ENCODE measurements at regions not wholly inside any gene's neighbourhood (a gene's known extent, or its start where the extent isn't known, plus 50 kb on each side); places are given as distances from the start of the nearest gene placed in this dataset.
"Not testable (repeated sequence)": the region's sequence is repeated elsewhere in the genome, so short reads cannot be mapped to it uniquely, and the experiment has no call there.

DNA sequence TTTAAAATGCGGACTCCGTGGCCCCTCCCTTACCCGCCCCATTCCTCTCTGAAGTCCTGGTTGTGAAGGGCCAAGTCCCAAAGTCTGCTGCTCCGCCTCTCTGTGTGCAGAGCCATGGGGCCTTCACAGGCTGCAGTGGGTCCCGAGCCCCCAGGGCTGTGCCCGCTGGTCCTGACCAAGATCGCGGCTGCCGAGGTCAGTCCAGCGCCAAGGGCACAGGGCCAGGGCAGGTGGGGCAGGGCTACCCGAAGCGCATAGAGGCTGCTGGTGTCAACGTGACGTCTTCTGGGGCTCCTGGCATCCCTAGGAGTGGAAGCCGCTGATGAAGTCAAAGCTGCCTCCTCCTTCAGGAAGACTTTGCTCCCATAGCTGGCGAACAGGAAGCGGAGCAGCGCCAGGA lies 858.8 kb downstream of the TUBA3C start:
- DNase-seq: not testable (repeated sequence)

DNA sequence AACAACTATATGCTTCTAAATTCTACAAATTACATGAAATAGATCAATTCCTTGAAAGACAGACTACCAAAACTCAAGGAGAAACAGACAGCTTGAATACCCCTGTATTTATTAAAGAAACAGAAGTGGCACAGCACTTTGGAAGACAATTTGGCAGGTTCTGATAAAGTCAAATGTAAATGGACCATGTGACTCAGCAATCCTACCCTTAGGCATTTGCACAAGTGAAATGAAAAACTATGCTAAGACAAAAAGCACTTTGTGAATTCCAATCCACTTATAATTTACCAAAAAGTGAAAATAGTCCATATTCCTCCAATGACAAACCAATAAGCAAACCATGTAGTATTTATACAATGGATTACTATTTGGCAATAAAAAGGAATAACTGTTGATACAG lies 862.0 kb downstream of the TUBA3C start:
- not testable (repeated sequence) for DNase-seq

DNA sequence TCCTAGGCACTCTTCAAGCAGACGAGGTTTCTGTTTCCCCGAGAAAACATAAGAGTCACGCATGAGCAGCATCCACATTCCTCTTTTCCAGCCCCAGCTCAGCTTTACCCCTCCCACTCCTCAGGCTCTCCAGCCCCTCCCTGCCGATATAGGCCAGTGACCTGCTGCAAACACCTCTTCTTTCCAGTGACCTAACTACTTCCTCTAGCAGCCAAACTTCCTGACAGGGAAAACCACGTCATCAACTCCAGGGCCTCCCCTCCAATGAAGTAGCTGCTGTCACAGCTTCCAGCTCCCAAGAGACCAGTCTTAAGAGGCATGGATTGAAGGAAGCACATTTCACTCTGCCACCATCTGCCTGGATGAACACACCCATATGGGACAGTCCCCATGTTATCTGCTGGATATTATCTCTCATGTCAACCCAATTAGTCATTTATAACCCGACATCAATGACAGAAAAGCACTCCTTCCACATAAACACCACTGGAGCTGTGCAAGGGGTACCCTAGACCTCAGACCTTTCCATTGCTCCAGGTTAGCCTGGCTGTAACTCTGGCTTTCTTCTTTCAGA lies 878.3 kb downstream of the TUBA3C start:
- not testable (repeated sequence) for DNase-seq

DNA sequence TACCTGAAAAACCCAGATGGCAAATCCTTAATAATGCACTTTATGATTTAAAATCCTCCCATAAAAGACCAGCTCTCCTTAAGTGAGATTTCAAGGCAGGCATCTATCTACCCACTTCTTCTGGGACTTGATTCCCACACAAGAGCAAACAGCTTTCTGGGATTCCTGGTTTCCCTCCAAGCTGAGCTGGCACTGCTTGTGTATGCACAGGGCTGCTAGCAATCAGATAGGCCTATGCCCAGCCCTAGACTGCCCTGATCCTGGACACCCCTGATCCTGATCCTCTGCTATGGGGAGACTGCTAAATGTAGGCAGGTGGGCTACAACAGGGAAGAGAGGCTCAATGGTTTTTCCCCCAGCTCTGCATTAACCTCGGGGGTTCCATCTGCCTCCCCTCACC lies 880.7 kb downstream of the TUBA3C start:
- not testable (repeated sequence) for DNase-seq

DNA sequence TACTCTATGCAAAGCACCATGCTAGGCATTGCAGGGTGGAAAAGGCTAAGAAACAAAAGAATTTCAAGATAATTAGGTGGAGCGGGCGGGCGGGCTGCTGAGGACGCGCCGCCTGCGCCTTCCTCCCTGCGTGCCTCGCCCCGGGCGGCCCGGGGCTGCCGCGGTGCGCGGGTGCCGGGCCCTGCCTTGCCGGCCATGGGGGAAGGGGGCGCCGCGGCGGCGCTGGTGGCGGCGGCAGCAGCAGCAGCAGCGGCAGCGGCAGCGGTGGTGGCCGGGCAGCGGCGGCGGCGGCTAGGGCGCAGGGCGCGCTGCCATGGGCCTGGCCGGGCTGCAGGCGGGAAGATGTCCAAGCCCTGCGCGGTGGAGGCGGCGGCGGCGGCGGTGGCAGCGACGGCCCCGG lies 884.3 kb downstream of the TUBA3C start:
- not testable (repeated sequence) for DNase-seq

DNA sequence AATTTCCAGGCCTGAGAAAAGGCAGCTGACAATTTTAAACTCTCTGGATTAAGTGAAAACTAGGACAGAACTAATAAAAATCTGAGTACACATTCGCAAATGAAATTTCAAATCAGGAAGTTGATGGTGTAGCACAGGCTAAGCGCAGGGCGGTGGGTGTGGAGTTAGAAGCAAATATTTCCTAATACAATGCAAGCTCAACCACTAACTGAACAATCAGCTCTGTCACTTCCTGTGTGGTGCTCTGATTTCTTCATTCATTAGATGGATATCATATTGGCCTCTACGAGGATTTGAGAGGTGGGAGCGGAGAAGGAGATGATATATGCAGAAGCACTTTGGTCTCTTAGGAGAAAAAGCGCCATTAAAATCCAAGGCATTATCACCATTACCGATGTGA lies 885.0 kb downstream of the TUBA3C start:
- DNase-seq: not testable (repeated sequence)

DNA sequence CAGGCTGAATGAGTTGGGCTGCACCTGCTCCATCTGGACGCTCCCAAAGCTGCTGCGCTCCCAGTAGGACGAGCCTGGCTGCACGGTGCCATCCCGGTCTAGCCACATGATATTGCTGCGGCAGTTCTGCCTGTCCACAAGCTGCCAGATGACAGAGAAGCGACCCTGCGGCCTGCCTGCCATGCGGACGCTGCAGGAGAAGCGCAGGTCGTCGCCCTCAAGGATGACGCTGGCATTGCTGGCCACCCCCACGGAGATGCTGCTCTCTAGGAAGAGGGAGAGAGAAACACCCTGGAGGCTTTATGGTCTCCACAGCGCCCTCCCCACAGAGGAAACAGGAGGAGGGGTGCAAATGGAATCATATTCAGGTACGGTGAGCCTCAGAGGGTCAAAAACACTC lies 887.3 kb downstream of the TUBA3C start:
- DNase-seq: not testable (repeated sequence)

DNA sequence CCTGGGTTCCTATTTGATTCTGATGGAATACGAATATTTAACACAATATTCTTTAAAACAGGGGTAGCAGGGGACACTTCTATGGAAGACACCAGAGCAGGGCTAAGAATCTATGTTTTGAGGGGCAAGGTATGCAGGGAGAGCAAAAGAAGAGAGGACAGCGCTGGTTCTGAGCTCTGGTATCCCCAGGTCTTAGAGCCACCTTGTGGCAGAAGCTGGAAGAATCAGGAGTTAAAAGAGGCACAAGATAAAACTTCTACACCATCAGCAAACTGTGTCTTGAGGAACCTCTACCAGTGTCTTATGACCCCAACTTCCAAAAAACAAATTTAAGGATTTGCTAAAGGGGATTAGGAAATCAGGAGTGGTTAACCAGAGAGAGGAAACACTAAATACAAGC lies 894.8 kb downstream of the TUBA3C start:
- DNase-seq: not testable (repeated sequence)

DNA sequence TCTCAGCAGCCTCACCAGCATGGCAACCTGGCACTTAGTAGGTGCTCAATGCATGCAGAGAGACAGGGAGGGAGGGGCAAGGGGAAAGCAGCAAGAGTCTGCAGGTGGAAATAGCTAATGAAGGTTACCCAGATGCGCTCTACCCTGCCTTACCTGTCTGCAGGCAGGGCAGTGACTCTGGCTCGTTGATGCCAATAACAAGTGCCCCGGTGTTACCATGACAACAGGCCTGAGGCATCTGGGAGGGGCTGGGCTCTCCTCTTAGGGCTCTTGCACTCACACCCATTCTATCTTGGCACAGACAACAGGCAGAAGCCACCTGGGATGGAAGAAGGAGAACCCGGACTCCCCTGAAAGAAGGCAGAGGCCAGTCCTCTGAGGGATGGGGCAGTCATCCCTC lies 896.0 kb downstream of the TUBA3C start:
- DNase-seq: not testable (repeated sequence)

DNA sequence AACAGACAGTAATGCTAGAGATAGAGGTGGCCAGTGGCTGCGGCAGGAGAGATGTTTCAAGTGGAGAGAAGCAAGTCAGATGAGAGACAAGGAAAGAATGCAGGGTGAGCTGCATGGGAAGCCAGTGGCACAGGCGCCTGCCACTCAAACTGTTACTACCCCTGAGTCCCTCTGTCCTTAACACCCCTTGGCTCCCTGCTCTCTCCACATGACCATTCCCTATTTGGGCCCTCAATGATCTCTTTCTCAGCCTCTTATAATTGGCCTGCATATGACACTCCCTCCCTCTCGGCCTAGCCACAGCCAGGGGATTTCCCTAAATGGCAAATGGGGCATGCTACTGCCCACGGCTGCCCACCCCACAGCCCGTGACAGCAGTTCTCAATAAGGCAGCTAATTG lies 897.6 kb downstream of the TUBA3C start:
- DNase-seq: not testable (repeated sequence)

DNA sequence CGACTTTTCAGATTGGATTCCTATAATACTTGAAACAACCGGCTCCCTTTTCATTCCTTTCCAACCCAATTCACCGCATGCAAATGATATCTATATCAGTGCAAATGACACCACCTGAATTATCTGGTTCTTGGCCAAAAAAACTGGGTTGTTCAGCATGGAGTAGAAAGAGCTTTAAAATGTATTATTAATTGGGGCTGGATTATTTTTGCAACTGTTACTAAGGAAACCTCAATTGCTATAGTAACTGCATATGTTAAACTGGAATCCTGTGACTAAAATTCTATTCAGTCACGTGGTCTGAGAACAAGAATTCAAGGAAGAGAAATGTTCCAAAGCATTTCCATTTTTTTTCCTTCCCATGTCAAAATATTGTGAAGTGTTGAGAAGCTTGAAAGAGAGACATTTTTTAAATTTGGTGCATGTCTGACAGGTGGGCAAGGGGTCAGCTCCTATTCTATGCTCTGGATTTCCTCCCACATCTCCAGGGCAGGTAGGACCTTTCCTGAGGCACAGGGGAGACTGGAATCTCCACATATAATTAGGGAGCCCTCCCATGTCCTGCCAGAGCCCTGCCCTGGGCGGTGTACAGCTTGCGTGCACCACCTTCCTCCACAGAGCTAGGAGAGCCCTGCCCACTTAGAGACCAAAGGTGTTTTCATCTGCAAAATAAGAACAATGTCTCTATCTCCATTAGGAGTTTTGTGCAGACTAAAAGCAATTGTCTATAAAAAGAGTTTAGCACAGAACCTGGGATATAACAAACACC lies 899.6 kb downstream of the TUBA3C start:
- DNase-seq: not testable (repeated sequence)

DNA sequence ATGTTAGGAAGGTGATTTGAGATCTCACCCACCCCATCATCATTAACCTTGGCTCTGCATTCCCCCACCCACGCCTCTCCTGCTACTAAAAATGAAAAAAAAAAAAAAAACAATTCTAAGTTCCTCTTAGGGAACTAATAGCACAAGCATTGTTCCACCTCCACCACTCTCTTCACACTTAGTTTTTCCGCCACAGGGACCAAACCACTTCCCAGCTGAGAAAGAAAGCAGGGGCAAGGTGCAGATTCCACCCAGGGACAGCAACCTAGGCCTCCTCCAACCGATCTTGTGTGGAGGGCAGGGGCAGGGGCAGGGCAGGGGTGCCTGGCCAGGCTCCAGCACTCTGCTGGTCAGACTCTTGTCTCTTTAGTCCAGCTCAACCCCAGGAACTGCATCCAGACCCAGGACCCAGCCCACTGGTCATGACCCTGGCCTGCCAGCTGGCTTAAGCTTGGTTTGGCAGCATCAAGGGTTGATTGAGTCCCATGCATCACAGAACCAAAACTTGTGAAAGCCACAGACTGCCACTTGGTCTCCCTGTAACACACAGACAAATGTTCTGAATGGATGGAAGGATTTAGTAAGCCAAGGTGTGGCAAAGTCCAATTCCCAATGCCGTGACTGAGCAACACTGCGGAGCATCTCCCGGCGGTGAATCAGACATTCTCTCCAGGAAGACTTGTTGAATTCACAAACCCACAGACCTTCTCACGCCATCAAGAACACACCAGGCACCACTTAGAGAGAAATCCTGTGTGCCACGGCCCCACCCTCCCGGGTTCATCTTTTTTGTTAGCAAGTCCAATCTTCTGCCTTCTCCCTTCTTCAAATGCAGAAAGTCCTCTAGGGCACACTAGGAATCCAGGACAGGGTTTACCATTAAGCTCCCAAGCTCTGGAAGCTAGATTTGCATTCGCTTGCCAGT lies 900.5 kb downstream of the TUBA3C start:
- DNase-seq: not testable (repeated sequence)

DNA sequence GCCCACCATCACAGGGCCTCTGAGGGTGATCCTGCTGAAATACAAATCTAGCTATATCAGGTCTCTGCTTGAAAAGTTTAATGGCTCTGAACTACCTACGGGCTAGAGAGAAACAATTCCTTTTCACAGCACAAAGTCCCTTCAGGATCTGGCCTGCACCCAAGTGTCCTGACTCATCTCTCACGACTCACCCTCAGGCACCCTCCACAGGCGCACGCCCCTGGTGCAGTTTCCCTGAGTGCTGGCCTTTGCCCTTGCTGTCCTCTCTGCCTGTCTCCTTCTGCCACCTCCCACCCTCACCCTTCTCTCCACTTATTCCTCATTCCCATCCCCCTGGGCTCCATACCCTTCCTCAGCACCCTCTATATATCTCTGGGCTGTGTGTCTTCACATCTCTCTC lies 901.7 kb downstream of the TUBA3C start:
- DNase-seq: not testable (repeated sequence)

DNA sequence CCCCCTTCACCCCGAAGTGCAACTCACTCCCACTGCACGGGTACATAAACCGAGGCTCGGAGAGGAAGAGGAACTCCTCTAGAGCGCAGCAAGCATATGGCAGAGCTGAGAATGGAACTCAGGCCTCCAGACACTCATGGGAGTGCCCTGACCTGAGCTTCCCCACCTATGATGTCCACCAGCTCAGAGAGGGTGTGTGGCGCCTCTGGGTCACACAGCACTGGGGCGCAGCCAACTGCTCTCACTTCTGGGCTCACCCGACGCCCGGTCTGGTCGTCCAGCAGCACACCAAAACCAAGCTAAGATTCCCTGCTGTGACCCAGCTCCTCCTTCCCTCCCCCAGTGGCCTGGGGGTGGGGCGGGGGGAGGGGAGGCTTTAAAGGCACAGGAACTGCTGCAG lies 904.3 kb downstream of the TUBA3C start:
- DNase-seq: not testable (repeated sequence)

DNA sequence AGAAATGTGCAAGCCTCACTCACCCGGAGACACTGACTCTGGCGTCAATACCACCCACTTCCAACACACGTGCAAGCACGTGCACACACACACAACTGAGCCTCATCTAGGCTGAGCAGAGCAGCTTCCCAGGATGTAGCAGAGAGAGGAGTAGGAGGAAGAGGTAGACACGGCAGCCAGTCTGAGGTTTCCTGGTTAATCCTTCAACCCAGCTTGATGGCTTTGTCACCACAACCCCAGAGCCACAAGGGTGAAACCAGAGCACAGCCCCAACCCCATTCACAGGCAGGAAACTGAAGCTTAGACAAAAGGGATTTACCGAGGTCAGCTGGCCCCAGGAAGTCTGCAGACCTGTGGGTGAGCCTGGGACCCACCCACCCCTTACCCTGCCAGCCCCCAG lies 905.3 kb downstream of the TUBA3C start:
- DNase-seq: not testable (repeated sequence)

DNA sequence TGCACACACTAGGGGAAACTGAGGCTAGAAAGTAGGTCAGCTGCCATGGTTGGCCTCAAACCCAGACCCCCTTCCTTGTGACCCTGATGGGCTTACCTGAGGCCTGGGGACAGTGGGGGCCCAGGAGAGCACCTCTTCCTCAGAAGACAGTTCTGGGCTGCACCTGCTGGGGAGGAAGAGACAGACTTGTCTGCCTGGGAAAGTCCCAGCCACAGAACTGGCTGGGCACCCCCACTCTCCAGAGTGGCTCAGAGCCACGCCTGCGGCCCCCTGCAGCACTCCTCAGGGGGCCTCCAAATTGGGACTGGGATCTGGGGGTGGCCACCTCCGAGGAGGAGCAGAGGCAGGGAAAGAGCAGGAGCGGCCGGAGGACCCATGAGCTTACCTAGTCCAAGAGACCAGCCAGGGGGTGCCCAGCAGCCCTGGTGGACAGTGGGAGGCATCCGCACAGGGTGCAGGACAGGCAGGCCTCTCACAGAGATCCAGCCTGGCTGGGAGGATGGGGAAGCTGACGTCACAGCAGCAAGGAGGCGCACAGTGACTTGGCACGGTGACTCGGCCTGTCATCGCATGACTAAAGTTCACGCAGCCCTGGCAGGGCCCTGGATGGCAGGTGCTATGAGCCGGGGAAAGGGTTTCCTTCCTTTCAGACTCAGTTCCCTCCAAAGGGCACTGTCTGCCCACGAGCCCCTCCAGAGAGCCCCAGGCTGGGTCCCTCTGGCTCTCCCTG lies 907.7 kb downstream of the TUBA3C start:
- DNase-seq: not testable (repeated sequence)

DNA sequence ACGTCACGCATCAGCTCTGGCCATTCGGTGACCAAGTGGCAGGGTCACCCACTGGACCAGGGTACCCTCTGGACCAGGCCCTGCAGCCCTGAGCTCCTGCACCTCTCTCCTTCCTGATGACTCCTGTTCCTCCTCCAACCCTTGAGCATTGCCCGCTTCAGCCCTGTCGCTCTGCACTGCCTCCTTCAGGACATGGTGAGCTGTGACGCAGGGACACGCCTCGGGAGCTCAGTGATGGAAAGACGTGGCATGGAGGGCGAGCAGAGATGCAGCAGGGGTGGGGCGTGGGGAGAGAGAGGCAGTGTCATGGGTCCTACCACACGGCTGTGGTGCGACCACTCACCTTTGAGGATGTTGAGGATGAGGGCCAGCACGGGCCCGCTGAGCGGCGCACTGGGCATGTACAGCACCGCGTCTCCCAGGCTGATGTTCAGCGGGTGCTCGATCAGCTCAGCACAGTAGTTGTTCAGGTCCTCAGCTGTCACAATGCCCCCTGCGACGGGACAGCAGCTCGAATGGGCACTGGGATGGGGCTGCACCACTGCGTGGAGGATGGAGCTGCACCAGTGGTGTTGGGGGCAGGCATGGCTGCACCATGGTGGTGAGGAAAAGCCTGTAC lies 922.7 kb downstream of the TUBA3C start:
- not testable (repeated sequence) for DNase-seq

DNA sequence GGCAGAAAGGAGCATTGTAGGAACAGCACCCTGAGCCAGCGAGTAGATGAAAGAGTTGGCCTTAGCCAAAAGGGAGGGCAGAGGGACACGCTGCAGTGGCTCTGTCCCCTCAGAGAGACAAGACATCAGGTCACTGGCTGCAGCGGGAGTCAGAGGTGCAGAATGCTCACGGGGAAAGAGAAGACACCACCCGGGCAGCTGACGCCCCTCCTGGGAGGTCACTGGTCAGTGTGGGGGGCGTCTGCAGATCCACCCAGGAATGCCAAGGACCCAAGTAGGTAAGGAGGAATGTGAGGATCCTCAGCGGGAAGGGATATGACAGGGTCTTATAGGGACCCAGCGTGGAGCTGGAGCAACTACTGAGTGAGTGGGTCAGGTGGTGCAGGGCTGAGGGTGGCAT lies 923.9 kb downstream of the TUBA3C start:
- not testable (repeated sequence) for DNase-seq

DNA sequence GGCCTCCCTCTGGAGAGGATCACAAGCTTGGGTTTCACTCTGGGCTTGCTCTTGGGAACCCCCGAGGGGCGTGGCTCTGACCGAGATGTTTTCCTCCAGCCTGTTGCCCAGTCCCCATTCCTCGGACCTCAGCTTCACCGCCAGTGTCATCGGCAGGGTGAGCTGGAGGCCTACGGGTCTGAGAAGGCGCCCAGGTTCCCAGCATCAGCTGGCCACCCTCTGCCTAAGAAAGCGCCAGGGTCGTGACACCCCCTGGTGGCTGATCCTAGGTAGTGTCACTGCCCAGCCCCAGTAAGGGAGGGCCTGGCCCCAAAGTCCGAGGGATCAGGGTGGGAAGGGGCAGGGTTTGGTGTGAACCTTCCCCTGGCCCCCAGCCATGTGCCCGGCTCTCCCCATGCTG lies 928.8 kb downstream of the TUBA3C start:
- DNase-seq: not testable (repeated sequence)

DNA sequence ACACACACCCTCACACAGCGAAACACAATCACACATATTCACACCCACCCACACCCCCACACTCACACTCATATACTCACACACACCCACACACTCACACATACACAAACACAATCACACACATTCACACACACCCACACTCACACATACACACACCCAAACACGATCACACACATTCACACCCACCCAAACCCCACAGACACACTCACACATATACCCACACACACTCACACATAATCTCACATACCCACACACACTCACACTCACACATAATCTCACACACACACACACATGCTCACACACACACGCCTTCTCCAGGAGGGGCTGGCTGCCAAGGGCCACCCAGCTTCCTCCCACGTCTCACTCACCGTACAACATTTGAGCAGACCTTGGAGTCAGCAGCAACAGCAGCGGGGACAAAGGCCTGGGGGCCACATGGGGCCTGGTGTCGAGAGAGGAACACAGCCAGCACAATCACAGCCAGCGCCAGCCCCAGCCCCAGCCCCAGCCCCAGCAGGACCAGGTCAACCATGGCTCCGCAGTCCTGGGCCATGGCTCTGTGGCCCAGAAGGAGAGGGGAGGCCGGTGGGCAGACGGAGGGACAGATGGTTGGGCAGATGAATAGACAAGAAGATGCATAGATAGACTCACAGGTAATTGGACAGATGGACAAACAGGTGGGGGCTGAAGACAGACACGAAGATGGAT lies 932.9 kb downstream of the TUBA3C start:
- DNase-seq: not testable (repeated sequence)

DNA sequence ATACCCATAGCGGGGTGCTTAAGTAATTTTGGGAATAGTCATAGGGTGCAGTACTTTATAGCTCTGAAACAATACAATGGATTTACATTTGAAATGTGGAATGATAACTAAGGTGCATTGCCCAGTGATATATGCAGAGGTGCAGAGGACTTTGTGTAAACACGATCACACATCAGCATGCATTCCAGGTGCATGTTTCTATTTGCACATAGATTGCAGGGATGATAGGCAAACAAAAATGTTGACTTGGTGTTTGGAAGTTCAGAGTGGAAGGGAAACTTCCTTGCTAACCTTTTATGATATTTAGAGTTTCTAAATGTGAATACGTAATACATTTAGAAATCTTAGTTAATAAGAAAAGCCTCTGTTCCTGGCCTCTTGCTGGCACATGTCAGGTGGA lies 941.5 kb downstream of the TUBA3C start:
- DNase-seq: not testable (repeated sequence)

DNA sequence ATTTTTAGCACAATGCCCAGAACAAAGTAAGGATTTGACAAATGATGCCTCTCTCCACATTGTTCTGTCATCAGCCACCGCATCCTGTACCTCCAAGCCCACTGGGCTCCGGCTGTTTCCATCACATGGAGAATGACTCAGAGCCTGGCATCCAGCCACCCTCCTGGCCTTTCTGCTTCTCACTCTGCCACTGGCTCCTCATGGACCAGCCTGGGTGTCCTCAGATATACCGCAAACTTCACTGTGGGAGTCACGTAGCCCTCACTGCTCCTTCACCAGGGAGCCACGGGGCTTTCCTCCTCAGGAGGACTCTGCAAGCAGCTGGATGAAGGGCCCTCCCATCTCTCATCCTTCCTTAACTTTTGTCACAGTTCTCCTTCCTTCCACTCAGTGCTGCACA lies 943.0 kb downstream of the TUBA3C start:
- not testable (repeated sequence) for DNase-seq
